SK-MEL-5 (cell line): ENCODE measurements at regions not wholly inside any gene's neighbourhood (a gene's known extent, or its start where the extent isn't known, plus 50 kb on each side); places are given as distances from the start of the nearest gene placed in this dataset.

ENCODE experiments used
- DNase-seq: peaks from one replicate; pipeline ENCODE4 v3.0.0-alpha.2; 2016; ENCODE audit warnings: low read depth, low spot score
- in situ Hi-C: cut with HindIII; loops from 2 replicates; pipeline ENCODE4 v1.10.0; 2016; ENCODE audit warnings: low sequenced_read_pairs, high pct_unique_total_duplicates, low pct_unique_long_range_greater_than_20kb

DNA sequence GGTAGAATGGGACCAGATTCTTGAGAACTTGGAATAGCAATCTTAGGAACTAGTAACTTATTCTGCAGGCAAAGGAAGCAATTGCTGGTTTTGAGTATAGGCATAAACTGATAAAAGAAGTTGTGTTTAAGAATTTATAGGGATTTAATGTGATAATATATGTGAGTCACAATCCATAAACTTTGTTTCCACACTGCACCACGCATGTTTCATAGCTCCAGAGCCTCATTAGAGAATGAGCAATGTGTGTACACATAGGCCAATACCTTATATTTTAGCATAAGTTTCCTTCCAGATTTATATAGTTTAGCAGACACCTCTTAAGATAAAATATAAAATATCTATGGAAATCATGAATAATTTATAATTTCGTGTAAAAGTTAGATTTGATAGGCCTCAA, 175.5 kb upstream of the SEMA3A start:
- in situ Hi-C loops: no loop called here
- DNase-seq: no peak

DNA sequence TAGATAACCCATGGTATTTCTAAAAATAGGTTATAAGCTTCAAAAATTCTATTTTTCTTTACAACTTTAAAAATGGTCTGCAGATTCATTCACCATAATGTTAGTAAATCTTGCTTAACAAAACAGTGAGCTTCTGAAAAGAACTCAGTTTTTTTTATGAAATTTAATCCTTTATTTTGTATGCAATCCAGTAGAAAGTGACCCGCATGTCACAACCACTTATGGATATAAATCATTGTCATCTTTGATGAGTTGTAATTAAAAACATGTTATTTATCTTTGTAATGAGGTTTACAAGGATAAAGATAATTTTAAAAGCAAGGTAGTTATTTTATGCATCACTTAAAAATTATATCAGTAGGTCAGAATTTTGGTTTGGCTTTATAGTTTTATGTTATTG, 173.5 kb upstream of the SEMA3A start:
- in situ Hi-C loops: no loop called here
- DNase-seq: no peak

DNA sequence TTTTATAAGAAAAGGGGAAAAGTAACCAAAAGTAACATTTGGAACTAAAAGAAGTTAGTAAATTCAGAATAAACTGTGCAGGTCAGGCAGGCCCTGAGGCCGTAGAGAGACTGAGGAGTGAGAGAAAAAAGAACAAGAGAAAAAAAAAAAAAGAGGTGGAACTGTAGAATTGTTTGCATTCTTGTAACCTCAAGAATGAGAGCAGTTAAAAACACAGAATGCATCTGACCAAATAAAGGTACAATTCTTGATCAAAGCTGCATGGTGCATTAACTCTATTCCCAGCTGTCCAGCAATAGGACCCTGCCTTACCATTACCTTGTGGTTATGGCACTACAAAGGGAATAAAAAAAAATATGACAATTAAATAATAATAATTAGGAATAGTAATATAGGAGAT, 170.1 kb upstream of the SEMA3A start:
- in situ Hi-C loops: no loop called here
- DNase-seq: peak; percentile 30

DNA sequence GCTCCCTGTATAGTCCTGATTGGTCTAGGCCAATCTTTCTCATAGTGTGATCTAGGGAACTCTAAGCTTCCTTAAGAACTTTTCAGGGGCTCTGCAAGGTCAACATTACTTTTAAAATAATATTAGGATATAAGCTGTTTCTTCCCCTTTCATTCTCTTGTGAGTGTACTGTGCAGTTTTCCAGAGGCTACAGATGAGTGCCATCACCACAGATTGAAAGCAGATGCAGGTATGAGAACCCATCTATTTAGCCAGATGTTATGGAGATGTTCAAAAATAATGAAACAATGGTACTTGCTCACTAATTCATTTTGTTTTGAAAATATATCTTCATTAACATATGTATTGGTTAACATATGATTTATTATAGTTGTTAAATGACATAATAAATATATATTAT, 169.2 kb upstream of the SEMA3A start:
- in situ Hi-C loops: no loop called here
- DNase-seq: no peak

DNA sequence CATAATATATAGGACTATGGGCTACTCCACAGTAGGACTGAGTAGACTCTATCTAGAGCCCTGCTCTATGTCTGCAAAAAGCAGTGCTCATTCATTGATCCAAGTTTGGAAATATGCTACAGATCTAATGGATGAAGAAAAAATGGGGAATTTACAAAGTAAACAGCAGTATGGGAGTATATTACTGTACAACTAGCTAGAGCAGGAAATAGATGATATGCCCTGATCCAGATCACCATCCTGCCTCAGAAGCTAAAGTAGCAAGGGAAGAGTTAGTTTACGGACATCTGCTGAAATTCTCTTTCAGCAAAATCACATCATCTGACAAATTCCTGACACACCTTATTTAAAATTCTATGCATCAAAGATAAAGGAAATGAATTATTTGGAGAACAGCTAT, 168.2 kb upstream of the SEMA3A start:
- in situ Hi-C loops: no loop called here
- DNase-seq: no peak

DNA sequence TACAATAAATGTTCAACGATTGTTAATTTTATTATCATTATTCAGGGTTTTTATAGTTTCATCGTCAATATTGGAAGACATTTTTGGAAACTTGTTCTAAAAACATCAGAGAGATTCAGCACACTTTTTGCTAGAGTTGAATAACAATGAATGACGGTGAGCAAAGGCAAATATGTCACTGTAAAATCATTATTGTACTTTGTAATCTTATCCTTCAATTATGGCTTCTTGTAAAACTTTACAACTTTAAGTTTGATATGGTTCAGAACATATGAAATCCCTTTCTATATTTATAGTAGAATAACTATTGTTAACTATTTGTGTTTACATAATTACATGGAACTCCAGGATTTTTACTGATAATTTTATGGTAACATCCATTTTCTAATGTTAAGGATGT, 167.8 kb upstream of the SEMA3A start:
- in situ Hi-C loops: no loop called here

DNA sequence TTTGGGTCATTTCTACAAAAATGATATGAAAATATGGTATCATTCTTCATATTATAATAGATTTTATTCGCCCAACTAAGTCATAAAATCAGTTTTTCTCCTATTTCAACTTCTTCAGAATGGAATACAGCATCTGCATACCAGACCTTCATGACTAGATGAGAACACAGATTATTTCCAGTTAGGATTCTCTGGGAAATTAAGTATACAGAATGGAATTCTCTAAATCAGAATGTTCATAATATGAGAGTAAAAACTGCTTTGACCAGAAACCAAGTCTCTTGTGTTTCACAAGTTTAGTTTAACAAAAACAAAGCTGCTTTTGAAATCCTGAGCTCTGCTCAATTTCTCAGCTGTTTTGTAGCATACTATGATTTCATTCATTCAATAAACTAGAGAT, 160.3 kb upstream of the SEMA3A start:
- in situ Hi-C loops: no loop called here
- DNase-seq: no peak

More for the DNA sequence above, 167.8 kb upstream of the SEMA3A start:
- no peak for DNase-seq

DNA sequence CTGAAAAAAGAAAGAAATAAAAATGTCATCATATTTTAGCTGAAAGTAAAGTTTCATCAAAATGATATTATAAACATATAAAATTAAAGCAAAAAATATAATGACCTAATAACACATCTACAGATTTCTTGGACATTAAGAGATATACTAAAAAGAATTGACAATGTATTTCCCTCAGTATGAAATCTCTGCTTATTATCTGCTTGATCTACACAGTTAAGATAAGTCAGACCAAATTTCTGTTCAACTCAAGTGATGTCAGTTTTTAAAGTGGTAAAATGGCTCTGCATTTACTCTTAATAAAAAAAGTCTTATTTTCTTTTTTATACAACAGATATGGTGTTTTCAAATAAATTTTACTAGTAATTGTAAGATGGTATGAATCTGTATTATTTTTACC, 159.4 kb upstream of the SEMA3A start:
- in situ Hi-C loops: no loop called here
- DNase-seq: no peak

DNA sequence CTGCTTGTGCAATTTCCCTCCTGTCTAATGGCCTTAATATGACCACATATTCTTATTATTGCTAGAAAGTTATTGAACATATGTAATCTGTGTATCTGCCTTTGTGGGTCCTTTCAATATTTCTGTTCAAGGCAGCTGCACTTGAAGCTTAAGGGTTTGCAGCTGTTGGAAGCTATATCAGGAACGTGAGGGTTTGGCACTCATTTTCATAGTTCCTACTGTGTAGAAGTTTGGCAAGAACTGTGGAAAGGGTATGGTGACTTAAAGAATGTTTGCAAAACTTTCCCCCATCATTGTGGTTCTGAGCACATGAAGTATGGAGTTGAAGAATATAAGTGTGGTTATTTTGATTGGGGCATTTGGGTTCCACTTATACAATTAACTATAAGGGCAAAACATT, 144.7 kb upstream of the SEMA3A start:
- in situ Hi-C loops: no loop called here
- DNase-seq: no peak

DNA sequence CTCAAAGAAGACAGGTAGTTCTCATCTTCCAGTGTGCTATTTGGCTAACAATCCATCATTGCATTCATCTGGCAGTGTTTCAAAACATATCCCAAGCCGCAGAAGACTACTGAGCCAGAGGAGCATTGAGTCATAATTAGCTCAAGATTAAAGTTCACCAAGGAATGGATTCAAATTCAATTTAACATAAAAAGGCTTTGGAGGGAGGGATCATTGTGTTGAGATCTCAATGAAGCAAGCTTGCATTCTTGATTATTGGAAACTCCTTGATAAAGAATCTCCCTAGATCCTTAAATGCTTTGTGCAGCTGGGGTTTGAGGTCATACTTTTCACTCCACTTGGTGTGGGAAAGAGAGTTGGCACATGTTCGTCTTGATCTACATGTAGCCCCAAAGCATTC, 142.8 kb upstream of the SEMA3A start:
- DNase-seq: no peak
- in situ Hi-C loops: no loop called here

DNA sequence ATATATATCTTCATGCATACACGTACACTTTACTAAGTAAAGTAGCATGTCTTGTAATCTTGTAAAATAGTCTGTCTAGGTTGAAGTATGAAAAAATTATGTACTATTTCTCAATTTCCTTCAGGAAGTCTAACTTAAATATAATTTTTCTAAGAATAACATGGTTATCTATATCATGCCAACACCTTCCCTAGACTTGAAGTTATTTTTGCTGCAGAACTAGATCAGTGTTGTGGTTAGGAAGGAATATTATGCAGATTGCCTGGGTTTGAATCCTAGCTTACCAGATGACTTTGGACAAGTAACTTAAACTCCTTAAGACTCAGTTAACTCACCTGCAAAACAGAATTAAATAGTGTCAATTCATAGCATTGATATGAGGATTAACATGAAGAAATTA, 142.2 kb upstream of the SEMA3A start:
- DNase-seq: no peak
- in situ Hi-C loops: no loop called here

DNA sequence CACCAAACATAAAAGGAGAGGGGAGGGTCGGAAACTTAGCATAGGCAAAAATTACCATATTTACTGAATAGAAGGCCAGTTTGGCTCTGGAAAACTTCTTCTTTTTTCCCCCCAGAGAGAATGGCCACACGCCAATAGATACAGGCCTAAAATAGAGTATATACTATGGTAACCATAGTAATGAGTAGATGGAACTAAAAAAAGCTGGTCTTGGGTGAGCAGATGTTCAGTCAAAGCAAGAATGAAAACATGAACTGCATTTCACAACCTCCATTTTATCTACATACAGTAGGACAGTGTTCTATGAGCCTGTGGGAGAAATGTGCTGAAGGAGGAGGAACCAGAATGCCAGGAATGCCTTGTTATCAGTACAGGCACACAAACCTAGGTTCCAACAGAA, 141.7 kb upstream of the SEMA3A start:
- in situ Hi-C loops: no loop called here
- DNase-seq: peak; percentile 45

DNA sequence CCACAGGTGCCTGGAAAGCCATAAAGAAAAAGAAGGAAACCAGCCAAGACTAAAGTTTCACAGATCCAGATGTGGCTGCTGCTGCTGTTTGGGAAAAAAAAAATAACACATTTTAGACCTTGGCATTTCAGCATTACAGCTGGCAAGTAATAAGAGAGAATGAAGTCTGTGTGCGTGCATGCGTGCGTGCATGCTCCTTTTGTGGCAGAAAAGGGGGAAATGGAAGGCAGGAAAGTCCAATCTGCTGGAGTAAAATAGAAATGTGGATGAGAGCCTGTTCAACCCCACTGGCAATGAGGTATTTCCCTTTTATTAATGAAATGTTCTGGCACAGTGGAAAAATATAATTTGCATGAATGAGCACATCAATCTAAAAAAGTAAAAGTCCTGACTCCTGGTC, 137.0 kb upstream of the SEMA3A start:
- in situ Hi-C loops: no loop called here
- no peak for DNase-seq

DNA sequence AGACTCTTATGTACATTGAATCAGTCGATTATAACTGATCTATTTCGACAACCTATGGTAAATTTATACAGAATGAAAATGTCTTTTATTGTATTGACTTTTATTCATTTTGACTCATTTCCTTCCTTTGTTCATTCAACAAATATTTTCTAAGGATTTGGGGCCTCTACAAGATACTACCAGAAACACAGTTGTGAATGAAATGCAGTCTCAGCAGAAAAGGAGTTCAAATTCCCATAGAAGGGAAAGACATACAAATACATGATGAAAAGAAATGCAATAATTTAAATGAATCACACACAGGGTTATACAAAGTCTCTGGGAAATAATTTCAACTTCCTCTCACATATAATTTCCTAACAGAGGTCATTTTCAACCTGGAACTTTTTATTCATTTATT, 134.0 kb upstream of the SEMA3A start:
- in situ Hi-C loops: no loop called here
- no peak for DNase-seq

DNA sequence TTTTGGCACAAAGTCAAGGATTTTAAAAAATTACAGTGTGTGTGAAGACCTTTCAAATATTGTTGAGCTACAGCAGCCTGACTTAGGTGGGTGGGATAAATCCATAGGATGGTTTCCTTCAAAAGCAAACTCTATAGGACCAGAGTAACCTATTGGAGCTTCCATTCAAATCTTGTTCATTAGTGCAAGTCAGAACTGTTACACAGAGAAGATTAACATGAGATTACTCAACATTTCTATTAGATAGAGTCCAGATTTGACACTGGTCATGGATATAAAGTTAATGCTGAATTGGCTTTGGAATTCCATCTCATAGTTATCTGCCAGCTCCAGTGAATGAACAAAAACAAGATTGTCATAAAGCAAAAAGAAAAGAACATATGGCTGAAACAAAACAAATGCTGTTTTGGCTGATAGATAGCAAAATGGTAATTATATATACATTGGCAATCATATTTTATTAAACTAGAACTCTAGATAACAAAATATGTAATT, 129.6 kb upstream of the SEMA3A start:
- DNase-seq: no peak
- in situ Hi-C loops: no loop called here

DNA sequence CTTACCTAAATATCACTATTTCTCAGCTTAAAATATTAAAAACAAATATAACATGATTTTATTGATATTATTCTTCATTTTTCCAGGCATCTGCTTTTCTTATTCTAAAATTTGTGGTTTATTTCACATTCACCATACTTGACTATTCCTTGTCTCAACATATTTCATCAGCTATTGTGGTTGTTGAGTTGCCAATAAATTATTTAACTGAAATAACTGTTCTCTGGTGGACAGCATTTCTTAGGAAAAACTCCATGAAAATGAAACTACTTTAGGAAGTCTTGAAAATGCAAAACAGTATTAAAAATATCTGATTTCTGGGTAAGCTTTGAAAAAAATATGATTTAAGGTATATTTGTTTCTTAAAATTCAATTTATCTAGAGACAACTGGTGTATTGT, 122.9 kb upstream of the SEMA3A start:
- DNase-seq: no peak
- in situ Hi-C loops: no loop called here

DNA sequence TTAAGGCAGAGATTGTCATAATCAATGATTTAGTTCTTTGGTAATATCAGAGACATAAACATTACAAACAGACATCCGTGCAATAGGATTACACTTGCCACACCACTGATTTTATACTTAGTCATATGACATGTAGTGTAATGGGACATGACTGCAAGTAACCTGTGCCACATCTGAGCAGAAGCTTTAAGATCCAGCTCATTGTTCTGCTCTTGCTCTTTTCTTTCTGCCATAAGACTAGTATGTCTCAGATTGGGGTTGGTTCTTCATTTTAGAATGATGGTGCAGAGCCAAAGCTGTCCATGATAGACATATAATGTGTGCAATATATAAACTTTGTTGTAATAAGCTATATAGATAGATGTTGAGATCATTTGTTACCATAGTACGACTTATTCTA, 119.7 kb upstream of the SEMA3A start:
- in situ Hi-C loops: no loop called here
- no peak for DNase-seq

DNA sequence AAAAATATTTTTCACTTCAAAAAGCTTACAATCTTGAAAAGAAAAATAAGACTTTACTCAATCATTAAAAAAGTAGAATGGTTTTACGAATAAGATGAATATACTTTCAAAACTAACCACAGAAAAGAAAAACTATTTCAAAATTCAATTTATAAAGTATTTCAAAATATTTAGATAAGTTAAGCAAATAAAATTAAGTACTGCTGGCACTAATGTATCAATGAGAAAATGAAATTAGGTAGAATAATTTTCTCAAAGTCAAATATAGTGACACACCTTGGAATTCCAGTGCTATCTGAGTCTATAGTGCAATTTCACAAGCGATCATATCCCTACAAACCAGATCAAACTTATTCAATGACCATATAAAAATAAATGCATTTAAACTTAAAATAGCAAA, 109.8 kb upstream of the SEMA3A start:
- no peak for DNase-seq
- in situ Hi-C loops: no loop called here

DNA sequence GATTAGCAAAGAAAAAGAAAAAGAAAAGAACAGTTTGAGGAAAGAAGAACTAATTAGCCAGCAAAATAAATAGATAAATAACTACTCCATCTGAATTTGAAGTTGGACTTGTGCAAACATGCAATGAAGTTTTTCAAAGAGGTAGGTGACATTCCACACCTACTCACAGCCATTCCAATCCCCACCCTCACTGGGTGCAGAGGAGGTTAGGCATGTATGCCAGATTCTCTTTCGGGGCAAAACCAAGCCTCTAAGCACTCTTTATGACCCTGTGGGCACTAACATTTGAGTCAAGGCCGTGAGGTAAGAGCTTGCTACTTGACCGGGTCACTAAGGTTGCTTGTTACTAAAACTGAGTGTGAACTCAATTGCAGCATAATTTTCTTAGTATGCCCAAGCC, 108.4 kb upstream of the SEMA3A start:
- no peak for DNase-seq
- in situ Hi-C loops: no loop called here

DNA sequence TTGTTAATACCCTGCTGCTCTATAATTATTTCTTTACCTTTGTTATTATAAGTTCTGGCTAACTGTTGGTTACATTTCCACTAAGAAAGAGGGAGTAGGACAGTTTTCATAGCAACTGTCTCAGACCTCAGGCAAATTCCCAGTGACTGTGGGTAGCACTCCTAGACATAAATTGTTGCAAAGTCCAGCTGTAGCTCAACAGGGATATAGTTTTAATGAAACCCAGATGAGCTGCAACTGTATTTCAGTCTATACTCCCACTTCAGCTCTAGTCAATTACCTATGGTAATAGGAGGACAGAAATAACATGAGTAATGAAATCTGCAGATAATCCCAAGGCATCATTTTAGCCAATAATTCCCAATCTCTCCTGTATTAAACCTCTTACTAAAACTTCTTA, 103.0 kb upstream of the SEMA3A start:
- no peak for DNase-seq
- in situ Hi-C loops: no loop called here
